ENCODE measurements at regions not wholly inside any gene's neighbourhood (a gene's known extent, or its start where the extent isn't known, plus 50 kb on each side); places are given as distances from the start of the nearest gene placed in this dataset.

DNA sequence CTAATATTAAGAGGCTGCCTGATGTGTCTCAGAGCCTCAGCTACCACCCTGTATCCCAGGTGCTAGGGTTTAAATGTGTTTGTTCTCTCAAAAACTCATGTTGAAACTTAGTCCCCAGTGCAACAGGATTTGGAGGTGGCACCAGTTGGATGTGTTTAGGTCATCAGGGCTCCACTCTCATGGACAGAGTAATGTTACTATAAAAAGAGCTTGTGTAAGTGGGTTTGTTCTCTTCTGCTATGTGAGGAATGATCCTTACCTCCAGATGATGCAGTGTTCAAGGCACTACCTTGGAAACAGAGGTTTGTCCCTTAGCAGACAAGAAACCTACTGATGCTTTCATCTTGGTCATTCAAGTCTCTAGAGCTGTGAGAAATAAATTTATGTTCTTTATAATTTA, 164.9 kb upstream of the EPHA7 start:
- TF ChIP-seq, protein P1, sequence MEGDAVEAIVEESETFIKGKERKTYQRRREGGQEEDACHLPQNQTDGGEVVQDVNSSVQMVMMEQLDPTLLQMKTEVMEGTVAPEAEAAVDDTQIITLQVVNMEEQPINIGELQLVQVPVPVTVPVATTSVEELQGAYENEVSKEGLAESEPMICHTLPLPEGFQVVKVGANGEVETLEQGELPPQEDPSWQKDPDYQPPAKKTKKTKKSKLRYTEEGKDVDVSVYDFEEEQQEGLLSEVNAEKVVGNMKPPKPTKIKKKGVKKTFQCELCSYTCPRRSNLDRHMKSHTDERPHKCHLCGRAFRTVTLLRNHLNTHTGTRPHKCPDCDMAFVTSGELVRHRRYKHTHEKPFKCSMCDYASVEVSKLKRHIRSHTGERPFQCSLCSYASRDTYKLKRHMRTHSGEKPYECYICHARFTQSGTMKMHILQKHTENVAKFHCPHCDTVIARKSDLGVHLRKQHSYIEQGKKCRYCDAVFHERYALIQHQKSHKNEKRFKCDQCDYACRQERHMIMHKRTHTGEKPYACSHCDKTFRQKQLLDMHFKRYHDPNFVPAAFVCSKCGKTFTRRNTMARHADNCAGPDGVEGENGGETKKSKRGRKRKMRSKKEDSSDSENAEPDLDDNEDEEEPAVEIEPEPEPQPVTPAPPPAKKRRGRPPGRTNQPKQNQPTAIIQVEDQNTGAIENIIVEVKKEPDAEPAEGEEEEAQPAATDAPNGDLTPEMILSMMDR (IDR thresholded peaks at IDR 0.05; ENCODE audit: poor library complexity) = no peak
- no peak for TF ChIP-seq EZH2phosphoT487 (IDR thresholded peaks at IDR 0.05; ENCODE audit: low read depth, severe bottlenecking, unreplicated experiment)
- TF ChIP-seq EZH2 (IDR thresholded peaks at IDR 0.05; ENCODE audit: borderline replicate concordance) = no peak
